GM19395 (cell line): ENCODE measurements at regions not wholly inside any gene's neighbourhood (a gene's known extent, or its start where the extent isn't known, plus 50 kb on each side); places are given as distances from the start of the nearest gene placed in this dataset.
"Not testable (repeated sequence)": the region's sequence is repeated elsewhere in the genome, so short reads cannot be mapped to it uniquely, and the experiment has no call there.

ENCODE experiments used
- ATAC-seq: cut with Tn5 transposase; IDR thresholded peaks from one replicate; pipeline ENCODE4 v1.9.1; 2021; ENCODE audit warnings: mild to moderate bottlenecking, moderate library complexity; ENCODE audit not compliant: unreplicated experiment

DNA sequence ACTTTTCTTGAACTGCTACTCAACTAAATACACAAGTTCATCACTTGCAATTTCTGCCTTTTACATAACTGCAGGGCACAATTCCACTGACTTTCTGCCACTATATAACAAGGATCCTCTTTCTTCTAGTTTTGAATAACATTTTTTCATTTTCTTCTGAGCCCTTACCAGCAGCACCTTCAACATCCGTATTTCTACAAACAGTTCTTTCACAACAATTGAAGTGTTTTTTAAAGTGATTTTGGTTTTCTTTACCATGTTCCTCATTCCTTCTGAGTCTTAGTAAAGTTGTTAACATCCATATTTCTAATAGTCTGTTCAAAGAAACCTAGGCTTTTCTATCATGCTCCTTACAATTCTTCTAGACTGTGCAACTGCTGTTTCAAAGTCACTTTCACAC is 127.2 kb upstream of the PITX1 start:
- ATAC-seq: no peak

DNA sequence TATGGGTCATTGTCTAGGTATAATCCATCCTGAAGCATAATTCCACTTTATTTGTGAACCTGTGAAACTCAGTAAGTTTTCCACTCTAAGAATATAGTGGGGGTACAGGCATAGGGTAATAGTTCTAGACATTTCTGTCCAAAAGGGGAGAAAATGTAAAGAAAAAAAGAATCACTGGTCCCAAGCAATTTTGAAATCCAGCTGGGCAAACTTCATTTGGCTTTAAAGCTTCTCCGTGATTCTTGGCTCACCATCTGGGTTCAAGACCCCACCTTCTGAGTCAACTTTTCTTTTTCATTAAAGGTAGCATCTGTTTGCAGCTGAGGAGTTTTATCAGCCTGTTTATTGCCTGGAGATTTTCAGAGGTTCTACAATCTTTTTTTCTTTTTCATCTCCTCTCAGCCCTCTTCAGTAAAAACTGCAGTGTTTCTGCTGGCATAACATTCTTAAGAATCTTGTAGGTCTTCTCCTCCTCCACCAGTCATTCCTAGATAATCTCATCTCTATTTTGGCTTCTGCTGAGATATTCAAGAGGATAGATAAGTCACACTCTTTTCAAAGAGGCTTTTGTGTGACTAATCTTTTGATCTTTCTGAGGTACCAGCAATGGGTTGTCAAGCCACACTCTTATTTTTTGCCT is 126.1 kb upstream of the PITX1 start:
- ATAC-seq: no peak

GRCh38 chr5:135159626-135160025 is 125.6 kb upstream of the PITX1 start:
- no peak for ATAC-seq

DNA sequence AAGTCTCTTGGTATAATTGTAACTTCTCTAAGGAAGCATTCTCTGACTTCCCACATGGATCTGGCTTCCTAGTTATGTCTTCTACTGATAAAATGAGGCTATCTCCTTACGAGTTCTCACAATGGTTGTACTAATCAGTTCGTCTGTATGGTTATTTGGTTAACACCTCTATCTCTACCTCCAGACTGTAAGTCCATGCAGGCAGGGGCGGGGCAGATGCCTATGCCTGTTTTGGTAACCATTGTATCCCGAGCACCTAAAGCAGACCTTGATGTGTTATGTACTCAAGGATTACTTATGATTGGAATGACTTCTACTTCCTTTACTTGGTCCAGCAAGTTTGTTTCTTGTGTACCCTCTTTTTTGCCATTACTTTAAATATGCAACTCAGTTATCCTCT is 125.0 kb upstream of the PITX1 start:
- no peak for ATAC-seq

DNA sequence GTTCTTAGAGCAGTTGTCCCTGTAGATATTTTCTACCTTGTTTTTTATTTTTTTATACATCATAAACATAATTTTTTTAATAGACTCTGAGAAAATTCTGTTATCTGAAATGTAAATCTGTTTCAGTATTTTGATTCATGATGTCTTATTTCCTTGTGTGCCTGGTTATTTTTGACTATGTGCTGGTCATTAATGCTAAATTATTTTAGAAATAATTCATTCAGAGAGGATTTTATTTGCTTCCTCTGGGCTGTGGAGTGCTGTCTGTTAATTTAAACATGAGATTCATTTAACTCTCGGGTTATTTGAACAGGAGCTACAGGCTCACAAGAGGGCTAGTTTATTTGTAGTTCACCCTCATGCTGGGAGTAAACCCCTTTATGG is 124.3 kb upstream of the PITX1 start:
- ATAC-seq: no peak

- no peak for ATAC-seq
Measured at GRCh38 chr5:135157421-135158313, 123.6 kb upstream of the PITX1 start.

GRCh38 chr5:135156715-135157404 is 122.8 kb upstream of the PITX1 start:
- ATAC-seq: no peak

DNA sequence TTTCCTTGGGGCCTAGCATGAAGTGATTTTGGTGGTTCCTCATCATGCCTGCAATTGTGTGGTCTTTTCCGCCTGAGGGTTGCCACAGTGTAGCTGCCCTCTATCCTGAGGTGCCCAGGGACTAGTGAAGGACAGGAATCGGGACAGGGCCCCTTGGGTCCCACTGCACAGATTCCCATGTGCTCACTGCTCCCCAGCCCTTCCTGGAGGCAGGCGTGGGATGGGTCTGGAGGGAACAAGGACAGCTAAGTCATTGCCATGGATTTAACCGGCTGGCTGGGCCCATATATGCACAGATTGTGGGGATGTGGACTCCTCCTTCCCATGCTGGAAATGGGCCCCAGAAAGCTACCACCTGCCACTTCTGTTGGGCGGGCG is 122.3 kb upstream of the PITX1 start:
- no peak for ATAC-seq

DNA sequence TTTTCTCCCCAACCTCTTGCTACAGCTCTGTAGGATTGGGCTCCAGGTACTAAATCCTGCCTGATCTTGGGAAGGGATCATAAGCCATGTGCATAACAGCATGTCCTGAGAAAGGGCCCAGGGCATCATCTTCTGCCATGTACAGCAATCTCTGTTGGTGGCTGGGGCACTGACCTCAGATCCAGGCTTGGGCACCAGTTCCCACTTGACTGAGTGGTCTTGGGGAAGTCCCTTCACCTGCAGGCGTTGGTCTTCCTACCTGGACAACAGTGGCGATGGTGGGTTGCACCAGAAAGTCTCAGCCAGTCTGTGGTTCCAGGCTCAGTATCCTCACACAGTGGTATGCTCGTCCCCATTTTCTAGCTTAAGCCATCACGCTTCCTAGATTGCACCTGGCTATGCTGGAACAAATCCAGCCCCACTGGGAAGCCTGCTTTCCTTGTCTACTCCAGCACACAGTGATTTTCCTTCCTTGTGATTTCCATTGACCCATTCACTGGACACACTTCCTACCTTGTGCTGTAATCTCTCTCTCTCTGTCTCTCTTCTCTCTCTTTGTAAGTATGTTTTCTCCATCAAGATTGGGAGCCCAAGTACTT is 121.7 kb upstream of the PITX1 start:
- no peak for ATAC-seq

DNA sequence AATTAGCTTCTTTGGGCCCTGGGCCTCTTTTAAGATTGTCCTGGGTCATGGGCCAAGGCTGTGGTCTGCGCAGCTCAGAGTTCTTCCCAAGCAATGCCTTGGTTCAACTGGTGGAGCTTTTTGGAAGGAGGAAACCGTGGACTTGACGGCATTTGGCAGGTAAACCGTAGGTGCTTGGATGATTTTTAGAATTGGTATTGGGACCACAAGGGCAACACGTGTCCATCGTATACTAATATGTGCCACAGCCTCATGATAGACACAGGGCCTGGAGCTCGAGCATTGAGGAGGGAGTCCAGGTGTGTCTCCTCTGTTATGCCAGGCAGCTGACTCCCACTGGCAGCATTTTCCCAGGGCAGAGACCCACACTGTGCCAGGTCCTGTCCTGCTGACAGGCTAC is 120.9 kb upstream of the PITX1 start:
- no peak for ATAC-seq

GRCh38 chr5:135154197-135154596 is 120.2 kb upstream of the PITX1 start:
- ATAC-seq: no peak

GRCh38 chr5:135153661-135154060 is 119.6 kb upstream of the PITX1 start:
- ATAC-seq: no peak

DNA sequence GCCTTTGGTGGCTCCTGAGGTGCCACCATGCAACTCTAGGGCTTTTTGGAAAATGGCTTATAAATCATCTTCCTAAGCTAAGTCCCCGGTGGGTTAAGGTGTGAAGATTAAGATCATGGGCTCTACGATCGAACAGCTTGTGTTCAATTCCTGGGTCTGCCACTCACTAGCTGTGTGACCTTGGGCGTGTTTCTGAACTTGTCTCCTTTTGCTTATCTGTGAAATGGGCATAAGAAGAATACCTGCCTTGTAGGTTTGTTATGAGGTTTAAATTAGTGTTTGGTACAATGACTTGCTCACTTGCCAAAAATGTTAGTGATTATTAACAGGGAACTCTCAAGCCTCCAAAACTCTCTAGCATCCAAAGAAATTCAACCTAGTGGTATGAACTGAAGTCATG is 119.2 kb upstream of the PITX1 start:
- ATAC-seq: no peak

DNA sequence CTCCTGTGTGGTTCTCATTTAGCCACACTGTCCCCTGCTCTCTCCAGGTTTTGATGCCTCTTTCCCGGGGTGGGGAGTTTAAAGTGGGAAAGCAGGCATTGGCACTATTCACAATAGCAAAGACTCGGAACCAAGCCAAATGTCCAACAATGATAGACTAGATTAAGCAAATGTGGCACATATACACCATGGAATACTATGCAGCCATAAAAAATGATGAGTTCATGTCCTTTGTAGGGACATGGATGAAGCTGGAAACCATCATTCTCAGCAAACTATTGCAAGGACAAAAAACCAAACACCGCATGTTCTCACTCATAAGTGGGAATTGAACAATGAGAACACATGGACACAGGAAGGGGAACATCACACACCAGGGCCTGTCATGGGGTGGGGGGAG is 117.6 kb upstream of the PITX1 start:
- not testable (repeated sequence) for ATAC-seq

DNA sequence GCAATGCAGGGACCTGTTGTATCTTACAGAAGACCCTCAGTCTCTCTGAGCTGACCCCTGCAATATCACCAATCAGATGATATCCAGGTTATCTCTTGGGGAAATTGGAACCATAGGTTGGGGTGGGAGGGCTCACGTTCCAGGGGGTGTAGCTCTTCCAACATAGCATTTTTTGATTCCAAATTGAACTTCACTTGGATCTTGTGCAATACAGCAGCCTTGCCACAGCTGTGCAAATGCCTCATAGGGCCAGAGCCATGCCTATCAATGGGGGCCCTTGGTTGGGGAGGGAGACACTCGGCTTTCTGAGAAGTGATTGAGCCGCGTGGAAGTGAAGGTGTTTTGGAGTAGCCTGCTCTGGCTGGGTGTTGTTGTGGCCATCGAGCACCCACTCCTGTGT is 117.2 kb upstream of the PITX1 start:
- no peak for ATAC-seq

DNA sequence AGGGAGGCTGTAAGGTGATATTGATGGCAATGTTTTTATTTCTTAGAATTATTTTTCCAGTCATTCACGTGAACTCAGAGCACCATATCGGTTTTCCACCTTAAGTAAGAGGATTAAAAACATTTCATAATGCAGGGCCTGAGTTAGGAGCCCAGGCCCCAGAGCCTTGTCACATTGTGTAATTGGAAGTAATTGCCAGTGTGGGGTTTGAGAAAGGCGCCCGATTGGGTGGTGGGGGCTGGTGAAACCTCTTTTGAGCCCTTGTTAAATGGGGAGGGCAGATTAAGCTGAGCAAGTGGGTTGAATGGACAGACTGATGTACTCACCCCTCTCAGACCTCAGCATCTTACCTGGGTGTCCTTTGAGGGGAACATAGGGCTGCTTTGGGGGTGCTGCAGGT is 116.7 kb upstream of the PITX1 start:
- no peak for ATAC-seq

GRCh38 chr5:135149956-135150723 is 116.1 kb upstream of the PITX1 start:
- no peak for ATAC-seq

DNA sequence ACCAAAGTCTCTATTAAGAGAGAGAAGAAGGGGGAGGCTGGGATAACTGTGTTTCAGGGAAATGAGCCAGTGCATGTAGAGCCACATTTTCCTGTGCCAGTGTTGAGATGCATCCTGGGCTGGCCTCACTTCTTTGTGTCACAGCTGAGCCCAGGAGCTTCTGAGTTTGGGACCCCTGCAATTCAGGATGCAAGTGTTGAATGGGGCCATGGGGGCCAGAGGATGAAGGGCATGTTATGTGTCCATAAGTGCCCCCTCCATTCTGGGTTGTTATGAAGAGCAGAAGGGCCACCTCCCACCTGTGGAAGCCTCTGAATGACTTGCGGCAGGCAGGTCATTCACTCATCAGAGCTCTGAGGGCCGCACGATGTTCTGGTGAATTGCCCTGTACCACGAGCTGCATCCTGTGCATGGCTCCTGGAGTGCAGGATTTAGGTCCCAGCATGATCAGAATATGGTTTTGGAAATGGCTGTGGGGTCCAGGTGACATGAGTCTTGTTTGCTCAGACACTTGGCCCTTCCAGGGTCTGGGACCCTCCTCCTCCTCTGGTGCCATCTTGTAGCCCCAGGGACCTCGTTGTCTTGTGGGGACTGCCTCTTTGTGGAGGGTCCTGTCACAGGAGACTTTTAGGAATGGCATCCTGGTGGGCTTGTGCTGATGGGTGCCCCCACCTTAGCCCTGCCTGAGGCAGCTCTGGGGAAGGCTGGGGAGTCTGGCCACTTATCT is 115.4 kb upstream of the PITX1 start:
- ATAC-seq: no peak

DNA sequence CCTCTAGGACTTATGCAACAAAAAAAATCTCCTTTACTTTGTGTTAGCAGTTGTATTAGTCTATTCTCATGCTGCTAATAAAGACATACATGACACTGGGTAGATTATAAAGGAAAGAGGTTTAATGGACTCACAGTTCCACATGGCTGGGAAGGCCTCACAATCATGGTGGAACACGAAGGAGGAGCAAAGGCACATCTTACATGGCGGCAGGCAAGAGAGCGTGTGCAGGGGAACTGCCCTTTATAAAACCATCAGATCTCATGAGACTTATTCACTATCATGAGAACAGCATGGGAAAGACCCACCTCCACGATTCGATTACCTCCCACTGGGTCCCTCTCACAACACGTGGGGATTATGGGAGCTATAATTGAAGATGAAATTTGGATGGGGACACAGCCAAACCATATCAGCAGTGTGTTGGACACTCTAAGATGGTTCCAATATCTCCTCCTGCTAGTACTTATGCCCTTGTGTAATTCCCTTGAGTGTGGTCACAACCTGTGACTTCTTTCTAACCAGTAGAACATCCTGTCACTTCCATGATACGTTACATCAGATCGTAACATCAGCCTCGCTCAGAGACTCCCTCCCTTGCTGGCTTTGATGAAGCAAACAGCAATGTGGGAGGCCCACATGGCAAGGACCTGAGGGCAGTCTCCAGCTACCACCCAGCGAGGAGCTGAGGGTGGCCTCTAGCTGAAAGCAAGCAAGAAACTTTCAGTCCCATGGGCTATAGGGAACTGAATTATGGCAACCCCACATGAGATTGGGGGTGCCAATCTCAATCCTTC is 113.5 kb upstream of the PITX1 start:
- ATAC-seq: no peak
